ENCODE measurements at regions not wholly inside any gene's neighbourhood (a gene's known extent, or its start where the extent isn't known, plus 50 kb on each side); places are given as distances from the start of the nearest gene placed in this dataset.
"Not testable (repeated sequence)": the region's sequence is repeated elsewhere in the genome, so short reads cannot be mapped to it uniquely, and the experiment has no call there.

- no peak for ATAC-seq
- no peak overlapping the region for H3K27ac ChIP-seq
- no peaks in the 10 kb centered on the region for H3K9me3 ChIP-seq
- H3K27me3 ChIP-seq (ENCODE audit: low read depth) = no peaks in the 10 kb centered on the region
- no peak for TF ChIP-seq CTCF (IDR thresholded peaks at IDR 0.05)
- no peaks in the 10 kb centered on the region for H3K36me3 ChIP-seq
- no peak overlapping the region for H3K4me3 ChIP-seq
- intact Hi-C loops (cut with DNase I) = no loop called here
- no peaks in the 10 kb centered on the region for H3K4me1 ChIP-seq
- DNase-seq = no peak
These were observed 88.0 kb upstream of the MAPRE2 start for GRCh38 chr18:34953212-34953611.

- H3K27ac ChIP-seq; H3K27me3 ChIP-seq (ENCODE audit: low read depth); H3K4me1 ChIP-seq; H3K9me3 ChIP-seq; intact Hi-C loops (cut with DNase I); H3K36me3 ChIP-seq; DNase-seq; ATAC-seq; H3K4me3 ChIP-seq: not testable (repeated sequence)
These were observed 85.7 kb upstream of the MAPRE2 start for GRCh38 chr18:34955494-34955893.

- intact Hi-C loops (cut with DNase I) = no loop called here
- ATAC-seq (no peak), DNase-seq (no peak)
- Histone ChIP-seq H3K27me3 (ENCODE audit: low read depth) (no peaks in the 10 kb centered on the region), H3K4me1 (no peaks in the 10 kb centered on the region), H3K27ac (no peak overlapping the region), H3K9me3 (no peaks in the 10 kb centered on the region), H3K36me3 (no peaks in the 10 kb centered on the region), H3K4me3 (no peak overlapping the region)
- TF ChIP-seq CTCF (IDR thresholded peaks at IDR 0.05) = no peak
These were observed 84.5 kb upstream of the MAPRE2 start for GRCh38 chr18:34956663-34957062.

GRCh38 chr18:34957119-34957863, 83.9 kb upstream of the MAPRE2 start:
- no peak for DNase-seq
- Histone ChIP-seq H3K4me3 (no peak overlapping the region), H3K27me3 (ENCODE audit: low read depth) (no peaks in the 10 kb centered on the region), H3K4me1 (no peaks in the 10 kb centered on the region), H3K27ac (no peak overlapping the region), H3K36me3 (no peaks in the 10 kb centered on the region), H3K9me3 (no peaks in the 10 kb centered on the region)
- no peak for ATAC-seq
- intact Hi-C loops (cut with DNase I) = no loop called here
- TF ChIP-seq CTCF (IDR thresholded peaks at IDR 0.05) = no peak

GRCh38 chr18:34957864-34958259, 83.4 kb upstream of the MAPRE2 start:
- Histone ChIP-seq H3K27ac (no peak overlapping the region), H3K4me1 (no peaks in the 10 kb centered on the region), H3K4me3 (no peak overlapping the region), H3K9me3 (no peaks in the 10 kb centered on the region), H3K27me3 (ENCODE audit: low read depth) (no peaks in the 10 kb centered on the region), H3K36me3 (no peaks in the 10 kb centered on the region)
- TF ChIP-seq CTCF (IDR thresholded peaks at IDR 0.05) = no peak
- intact Hi-C loops (cut with DNase I) = no loop called here
- DNase-seq = no peak
- ATAC-seq = no peak

GRCh38 chr18:34959211-34959829, 81.9 kb upstream of the MAPRE2 start:
- no peak for TF ChIP-seq CTCF (IDR thresholded peaks at IDR 0.05)
- intact Hi-C loops (cut with DNase I) = no loop called here
- no peak for DNase-seq
- Histone ChIP-seq H3K36me3 (no peaks in the 10 kb centered on the region), H3K27me3 (ENCODE audit: low read depth) (no peaks in the 10 kb centered on the region), H3K9me3 (no peaks in the 10 kb centered on the region), H3K4me3 (no peak overlapping the region), H3K27ac (no peak overlapping the region), H3K4me1 (no peaks in the 10 kb centered on the region)
- ATAC-seq = no peak
